Endothelial cell (in vitro differentiated cells): ENCODE measurements at regions not wholly inside any gene's neighbourhood (a gene's known extent, or its start where the extent isn't known, plus 50 kb on each side); places are given as distances from the start of the nearest gene placed in this dataset.

ENCODE experiments used
- DNase-seq: peaks from one replicate; pipeline ENCODE4 v3.0.0; 2021; ENCODE audit warnings: low spot score
- H3K27ac Mint-ChIP-seq: one replicate; pipeline ENCODE4 v1.8.0; 2021; ENCODE audit warnings: mixed read lengths, inconsistent platforms; ENCODE audit not compliant: unreplicated experiment
- H3K27me3 Mint-ChIP-seq: one replicate; pipeline ENCODE4 v1.8.0; 2021; ENCODE audit warnings: mild to moderate bottlenecking, moderate library complexity, mixed read lengths, inconsistent platforms; ENCODE audit not compliant: unreplicated experiment
- H3K36me3 Mint-ChIP-seq: one replicate; pipeline ENCODE4 v1.8.0; 2021; ENCODE audit warnings: mild to moderate bottlenecking, low read depth, mixed read lengths, inconsistent platforms; ENCODE audit not compliant: unreplicated experiment
- H3K4me1 Mint-ChIP-seq: one replicate; pipeline ENCODE4 v1.8.0; 2021; ENCODE audit warnings: mild to moderate bottlenecking, mixed read lengths, inconsistent platforms; ENCODE audit not compliant: unreplicated experiment
- H3K4me3 Mint-ChIP-seq: one replicate; pipeline ENCODE4 v1.8.0; 2021; ENCODE audit warnings: mild to moderate bottlenecking, mixed read lengths, inconsistent platforms; ENCODE audit not compliant: unreplicated experiment
- H3K9me3 Mint-ChIP-seq: one replicate; pipeline ENCODE4 v1.8.0; 2021; ENCODE audit warnings: mixed read lengths, inconsistent platforms; ENCODE audit not compliant: unreplicated experiment
- CTCF ChIP-seq: fragments of 200-600 bp; sonication (generic); IDR thresholded peaks from one replicate; pipeline ENCODE4 v1.5.0; 2021; ENCODE audit warnings: antibody characterized with exemption; ENCODE audit not compliant: unreplicated experiment

- Mint-ChIP-seq H3K4me1 (no peaks in the 10 kb centered on the region), H3K9me3 (no peaks in the 10 kb centered on the region), H3K27ac (no peak overlapping the region), H3K4me3 (no peak overlapping the region), H3K36me3 (no peaks in the 10 kb centered on the region), H3K27me3 (no peaks in the 10 kb centered on the region)
- no peak for DNase-seq
- TF ChIP-seq CTCF = no peak
These were observed 147.2 kb upstream of the SLC1A4 start for GRCh38 chr2:64842030-64842429.

DNA sequence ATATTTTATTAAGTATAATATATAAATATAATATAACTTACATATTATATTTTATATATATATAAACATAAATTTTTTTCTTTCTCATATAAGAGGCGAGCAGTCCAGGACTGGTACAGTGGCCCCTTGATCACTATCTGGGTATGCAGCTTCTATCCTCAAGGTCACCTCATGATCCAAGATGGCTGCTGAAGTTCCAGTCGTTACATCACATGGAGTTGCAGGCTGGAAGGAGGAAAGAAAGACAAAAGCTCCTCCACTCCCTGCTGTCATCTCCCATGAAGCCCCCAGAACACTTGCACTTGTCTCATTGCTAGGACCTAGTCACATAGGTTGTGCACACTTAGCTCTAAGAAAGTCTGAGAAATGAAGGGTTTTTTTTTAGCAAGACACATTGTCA lies 145.1 kb upstream of the SLC1A4 start:
- H3K9me3 Mint-ChIP-seq = no peaks in the 10 kb centered on the region
- DNase-seq = no peak
- no peaks in the 10 kb centered on the region for H3K4me1 Mint-ChIP-seq
- no peak overlapping the region for H3K4me3 Mint-ChIP-seq
- no peak for TF ChIP-seq CTCF
- no peaks in the 10 kb centered on the region for H3K27me3 Mint-ChIP-seq
- H3K27ac Mint-ChIP-seq = no peak overlapping the region
- H3K36me3 Mint-ChIP-seq = no peaks in the 10 kb centered on the region

DNA sequence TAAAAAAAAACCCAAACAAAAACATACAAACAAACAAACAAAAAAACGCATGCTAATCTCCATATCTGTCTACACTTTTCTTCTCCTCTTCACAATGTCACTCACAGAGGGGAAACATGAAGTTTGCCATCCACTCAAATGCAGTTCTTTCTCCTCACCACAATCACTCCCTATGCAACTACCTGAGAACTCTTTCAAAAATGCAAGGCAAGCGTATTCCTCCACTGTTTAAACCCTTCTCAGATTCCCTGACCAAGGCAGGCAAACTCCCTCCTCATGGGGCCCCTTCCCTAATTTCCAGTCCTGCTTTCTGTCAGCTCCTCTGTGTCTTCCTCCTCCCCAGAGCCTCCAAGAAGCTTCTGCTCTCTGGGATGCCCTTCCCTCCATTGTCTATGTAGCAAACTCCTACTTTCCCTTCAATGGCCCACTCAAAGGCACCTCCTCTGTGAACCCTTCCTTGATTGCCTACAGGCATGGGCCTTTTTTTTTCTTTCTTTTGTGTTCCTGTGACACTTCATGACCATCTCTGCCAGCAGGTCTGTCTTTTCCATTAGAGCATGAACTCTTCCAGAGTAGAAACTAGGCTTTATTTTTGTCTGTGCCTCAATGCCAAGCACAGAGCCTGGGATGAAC lies 143.8 kb upstream of the SLC1A4 start:
- Mint-ChIP-seq H3K9me3 (no peaks in the 10 kb centered on the region), H3K36me3 (no peaks in the 10 kb centered on the region), H3K27me3 (no peaks in the 10 kb centered on the region), H3K4me3 (no peak overlapping the region), H3K4me1 (no peaks in the 10 kb centered on the region), H3K27ac (peak overlapping the region; percentile 33)
- DNase-seq = no peak
- TF ChIP-seq CTCF = no peak

- H3K4me1 Mint-ChIP-seq = no peaks in the 10 kb centered on the region
- no peak for DNase-seq
- no peaks in the 10 kb centered on the region for H3K27me3 Mint-ChIP-seq
- no peak overlapping the region for H3K4me3 Mint-ChIP-seq
- no peak overlapping the region for H3K27ac Mint-ChIP-seq
- no peaks in the 10 kb centered on the region for H3K9me3 Mint-ChIP-seq
- H3K36me3 Mint-ChIP-seq = no peaks in the 10 kb centered on the region
- TF ChIP-seq CTCF = no peak
These were observed 143.0 kb upstream of the SLC1A4 start for GRCh38 chr2:64846177-64846576.

DNA sequence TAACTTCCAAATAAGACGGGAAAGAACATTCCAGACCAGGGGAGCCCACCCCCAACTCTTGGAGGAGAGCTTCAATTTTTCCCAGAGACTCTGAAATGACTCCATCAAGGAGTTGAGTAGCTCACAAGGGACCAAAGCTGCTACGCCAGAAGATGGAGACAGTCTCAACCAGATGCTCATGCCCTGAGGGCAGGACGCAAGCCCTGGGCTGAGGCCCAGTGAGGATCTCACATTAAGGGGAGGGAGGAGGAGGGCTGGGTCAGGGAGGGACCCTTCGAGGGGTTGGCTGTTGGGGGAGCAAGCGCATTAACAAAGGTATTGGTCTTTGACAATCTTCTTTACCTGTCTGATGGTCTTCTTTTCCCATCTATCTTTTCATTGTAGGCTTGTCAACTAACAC lies 141.3 kb upstream of the SLC1A4 start:
- Mint-ChIP-seq H3K27me3 (no peaks in the 10 kb centered on the region), H3K4me3 (no peak overlapping the region), H3K4me1 (peaks cover 7% of the 10 kb centered on the region), H3K9me3 (no peaks in the 10 kb centered on the region), H3K36me3 (no peaks in the 10 kb centered on the region), H3K27ac (no peak overlapping the region)
- DNase-seq = no peak
- TF ChIP-seq CTCF = no peak
